Limb (tissue), 2 donors: ENCODE measurements at regions not wholly inside any gene's neighbourhood (a gene's known extent, or its start where the extent isn't known, plus 50 kb on each side); places are given as distances from the start of the nearest gene placed in this dataset.

Experiments
- DNase-seq, 2 donors: peaks; one replicate each; pipeline ENCODE4 v3.0.0-alpha.2; 2016; ENCODE audit errors: extremely low spot score in 2 of 2

GRCh38 chr1:4932311-4933030 lies 278.1 kb downstream of the AJAP1 start:
- no peak for DNase-seq

GRCh38 chr1:4931486-4931885 lies 277.1 kb downstream of the AJAP1 start:
- no peak for DNase-seq

- DNase-seq, result no peak
Measured at GRCh38 chr1:4928186-4928585, 273.8 kb downstream of the AJAP1 start.

- no peak for DNase-seq
Measured at GRCh38 chr1:4924356-4924755, 269.9 kb downstream of the AJAP1 start.

GRCh38 chr1:4916610-4917009 lies 262.2 kb downstream of the AJAP1 start:
- DNase-seq, result peak in 1 of 2 donors; percentile 57

GRCh38 chr1:4915154-4915553 lies 260.7 kb downstream of the AJAP1 start:
- DNase-seq, result no peak

GRCh38 chr1:4908486-4908885 lies 254.1 kb downstream of the AJAP1 start:
- no peak for DNase-seq

- DNase-seq, result peak in 1 of 2 donors; percentile 1
Measured at GRCh38 chr1:4894566-4894965, 240.2 kb downstream of the AJAP1 start.

GRCh38 chr1:4880626-4881025 lies 226.2 kb downstream of the AJAP1 start:
- no peak for DNase-seq

- DNase-seq, result no peak
Measured at GRCh38 chr1:4877426-4877825, 223.0 kb downstream of the AJAP1 start.

- DNase-seq, result no peak
Measured at GRCh38 chr1:4871373-4871772, 217.0 kb downstream of the AJAP1 start.

GRCh38 chr1:4868521-4868920 lies 214.1 kb downstream of the AJAP1 start:
- no peak for DNase-seq

GRCh38 chr1:4856396-4856795 lies 202.0 kb downstream of the AJAP1 start:
- no peak for DNase-seq

GRCh38 chr1:4854367-4854766 lies 200.0 kb downstream of the AJAP1 start:
- no peak for DNase-seq

- no peak for DNase-seq
Measured at GRCh38 chr1:4853904-4854303, 199.5 kb downstream of the AJAP1 start.

- no peak for DNase-seq
Measured at GRCh38 chr1:4851385-4852065, 197.1 kb downstream of the AJAP1 start.

- no peak for DNase-seq
Measured at GRCh38 chr1:4848431-4848830, 194.0 kb downstream of the AJAP1 start.

- no peak for DNase-seq
Measured at GRCh38 chr1:4847711-4848110, 193.3 kb downstream of the AJAP1 start.
